M059J (cell line): ENCODE measurements at regions not wholly inside any gene's neighbourhood (a gene's known extent, or its start where the extent isn't known, plus 50 kb on each side); places are given as distances from the start of the nearest gene placed in this dataset.

ENCODE experiments used
- DNase-seq: peaks from one replicate; pipeline ENCODE4 v3.0.0-alpha.2; 2012; ENCODE audit warnings: low read depth

- DNase-seq, result no peak
Observed at GRCh38 chr2:59920961-59921360, 632.5 kb downstream of the BCL11A start.

- no peak for DNase-seq
Observed at GRCh38 chr2:59920307-59920706, 633.1 kb downstream of the BCL11A start.

GRCh38 chr2:59919579-59919978, 633.9 kb downstream of the BCL11A start:
- no peak for DNase-seq

- DNase-seq, result no peak
Observed at GRCh38 chr2:59912042-59912441, 641.4 kb downstream of the BCL11A start.

- no peak for DNase-seq
Observed at GRCh38 chr2:59910166-59910565, 643.3 kb downstream of the BCL11A start.

- DNase-seq, result no peak
Observed at GRCh38 chr2:59909147-59909546, 644.3 kb downstream of the BCL11A start.

GRCh38 chr2:59905731-59906130, 647.7 kb downstream of the BCL11A start:
- no peak for DNase-seq

- DNase-seq, result no peak
Observed at GRCh38 chr2:59903994-59904544, 649.4 kb downstream of the BCL11A start.

GRCh38 chr2:59900728-59901452, 652.6 kb downstream of the BCL11A start:
- no peak for DNase-seq

GRCh38 chr2:59899692-59900091, 653.8 kb downstream of the BCL11A start:
- no peak for DNase-seq

GRCh38 chr2:59896499-59897245, 656.8 kb downstream of the BCL11A start:
- no peak for DNase-seq

GRCh38 chr2:59893612-59894011, 659.8 kb downstream of the BCL11A start:
- no peak for DNase-seq

- DNase-seq, result no peak
Observed at GRCh38 chr2:59892398-59892797, 661.1 kb downstream of the BCL11A start.

GRCh38 chr2:59889305-59889704, 664.1 kb downstream of the BCL11A start:
- DNase-seq, result no peak

- no peak for DNase-seq
Observed at GRCh38 chr2:59888706-59889105, 664.7 kb downstream of the BCL11A start.

GRCh38 chr2:59888015-59888414, 665.4 kb downstream of the BCL11A start:
- no peak for DNase-seq

GRCh38 chr2:59887366-59887765, 666.1 kb downstream of the BCL11A start:
- no peak for DNase-seq

- DNase-seq, result no peak
Observed at GRCh38 chr2:59886759-59887158, 666.7 kb downstream of the BCL11A start.

GRCh38 chr2:59885541-59885940, 667.9 kb downstream of the BCL11A start:
- no peak for DNase-seq

GRCh38 chr2:59884166-59884565, 669.3 kb downstream of the BCL11A start:
- no peak for DNase-seq

GRCh38 chr2:59882822-59883221, 670.6 kb downstream of the BCL11A start:
- no peak for DNase-seq

GRCh38 chr2:59882279-59882678, 671.2 kb downstream of the BCL11A start:
- DNase-seq, result no peak

GRCh38 chr2:59881218-59881617, 672.2 kb downstream of the BCL11A start:
- DNase-seq, result no peak
